GM23248 (cell line): ENCODE measurements at regions not wholly inside any gene's neighbourhood (a gene's known extent, or its start where the extent isn't known, plus 50 kb on each side); places are given as distances from the start of the nearest gene placed in this dataset.

Experiments used
- EZH2 ChIP-seq: fragments of 200-600 bp; sonication (generic); IDR thresholded peaks from 2 replicates; pipeline ENCODE4 v1.6.1; 2018; ENCODE audit warnings: antibody characterized with exemption, mild to moderate bottlenecking; ENCODE audit not compliant: insufficient read depth, poor library complexity, severe bottlenecking
- EZH2phosphoT487 ChIP-seq: fragments of 200-600 bp; sonication (generic); IDR thresholded peaks from 2 replicates; pipeline ENCODE4 v1.6.1; 2018; ENCODE audit warnings: antibody characterized with exemption, moderate library complexity, mild to moderate bottlenecking, low read depth; ENCODE audit not compliant: insufficient read depth

- TF ChIP-seq EZH2phosphoT487 (0 out of 2 replicates have a peak, but pooled peaks have one; percentile 48), EZH2 (no peak)
These were observed 262.8 kb downstream of the DKK2 start for GRCh38 chr4:106773076-106773905.
